HG02884 (cell line): ENCODE measurements at regions not wholly inside any gene's neighbourhood (a gene's known extent, or its start where the extent isn't known, plus 50 kb on each side); places are given as distances from the start of the nearest gene placed in this dataset.
"Not testable (repeated sequence)": the region's sequence is repeated elsewhere in the genome, so short reads cannot be mapped to it uniquely, and the experiment has no call there.

Experiments
- ATAC-seq: cut with Tn5 transposase; IDR thresholded peaks from one replicate; pipeline ENCODE4 v1.9.1; 2021; ENCODE audit warnings: mild to moderate bottlenecking, moderate library complexity; ENCODE audit not compliant: unreplicated experiment

DNA sequence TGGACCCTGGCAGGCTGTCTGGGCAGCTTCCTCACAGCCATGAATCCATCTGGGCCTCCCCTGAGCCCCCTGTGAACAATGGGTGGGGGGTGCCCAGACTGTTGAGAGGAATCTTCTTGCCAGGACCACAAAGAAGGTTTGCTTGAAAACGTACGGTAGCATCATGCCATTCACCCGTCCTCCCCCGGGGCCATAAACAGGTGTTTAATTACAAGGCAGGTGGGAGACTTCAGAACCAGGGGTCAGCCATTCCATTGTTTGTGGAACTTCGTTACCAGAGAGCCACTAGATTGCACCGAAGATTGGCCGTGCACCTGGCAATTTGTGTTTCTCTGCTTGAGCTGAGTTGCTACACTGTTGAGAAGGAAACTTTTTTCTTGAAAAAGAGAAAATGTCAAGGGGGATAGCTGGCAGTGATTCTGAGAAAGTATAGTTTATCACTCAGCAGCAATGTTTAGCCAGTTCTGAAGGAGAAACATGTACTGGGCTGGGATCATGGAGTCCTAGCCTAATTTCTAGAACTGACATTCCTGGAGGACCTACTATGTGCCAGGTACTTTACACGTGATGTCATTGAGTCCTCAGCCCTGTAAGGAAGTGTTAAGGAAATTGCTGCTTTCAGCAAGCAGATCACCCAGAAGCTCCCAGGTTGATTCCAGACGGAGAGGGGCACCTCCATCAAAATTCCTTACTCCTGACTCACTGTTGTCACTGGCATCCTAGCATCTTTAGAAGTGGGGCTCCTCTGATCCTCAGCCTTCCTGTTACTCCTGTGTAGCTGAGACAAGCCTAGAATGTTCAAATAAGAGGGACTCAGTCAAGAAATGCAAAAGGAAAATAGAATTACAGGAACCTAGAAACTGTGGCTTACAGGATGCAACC is 103.8 kb upstream of the UBE2E1 start:
- no peak for ATAC-seq

DNA sequence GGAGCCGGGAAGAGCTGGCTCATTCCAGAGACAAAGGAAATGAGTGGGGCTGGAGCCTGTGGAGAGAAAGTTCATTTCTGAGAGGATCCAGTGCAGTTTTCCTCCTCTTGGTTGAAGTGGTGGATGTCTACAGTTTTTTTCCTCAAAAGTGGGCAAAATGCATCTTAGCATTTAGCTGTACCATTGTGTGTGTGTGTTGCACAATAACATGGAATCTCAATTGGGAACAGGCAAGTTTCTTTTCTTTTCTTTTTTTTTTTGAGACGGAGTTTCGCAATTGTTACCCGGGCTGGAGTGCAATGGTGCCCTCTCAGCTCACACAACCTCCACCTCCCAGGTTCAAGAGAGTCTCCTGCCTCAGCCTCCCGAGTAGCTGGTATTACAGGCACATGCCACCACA is 101.5 kb upstream of the UBE2E1 start:
- ATAC-seq = no peak

DNA sequence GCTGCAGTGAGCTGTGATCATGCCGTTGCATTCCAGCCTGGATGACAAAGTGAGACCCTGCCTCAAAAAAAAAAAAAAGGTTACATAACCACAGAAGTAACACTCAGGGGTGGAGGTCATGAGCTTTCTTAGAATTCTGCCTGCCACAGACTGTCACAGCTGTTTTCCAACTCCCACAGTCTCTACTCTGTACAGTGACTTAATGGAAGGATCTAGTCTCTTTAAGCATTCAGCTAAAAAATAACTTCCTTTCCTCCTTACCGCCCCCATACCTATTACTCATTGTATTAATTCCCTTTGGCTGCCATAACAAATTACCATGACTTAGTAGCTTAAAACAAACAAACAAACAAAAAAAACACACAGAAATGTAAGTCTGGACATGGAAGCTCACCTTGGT is 99.6 kb upstream of the UBE2E1 start:
- no peak for ATAC-seq

DNA sequence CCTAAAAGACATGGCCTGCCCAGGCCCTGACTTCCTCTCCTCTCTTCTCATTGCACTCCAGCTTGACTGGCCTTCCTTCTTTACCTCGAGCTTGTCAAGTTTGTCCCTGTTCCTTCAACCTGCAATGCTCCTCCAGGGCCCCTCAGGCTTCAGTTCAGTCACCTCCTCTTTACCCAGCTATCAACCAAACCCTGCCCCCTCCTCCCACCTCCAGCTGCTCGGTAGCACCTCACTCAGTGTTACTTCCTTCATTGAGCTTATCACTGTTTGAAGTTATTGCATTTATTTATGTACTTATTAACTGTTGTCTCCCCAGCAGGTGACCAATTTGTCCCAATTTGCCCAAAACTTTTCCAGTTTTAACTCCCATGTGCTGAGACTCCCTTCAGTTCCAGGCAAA is 95.8 kb upstream of the UBE2E1 start:
- no peak for ATAC-seq

DNA sequence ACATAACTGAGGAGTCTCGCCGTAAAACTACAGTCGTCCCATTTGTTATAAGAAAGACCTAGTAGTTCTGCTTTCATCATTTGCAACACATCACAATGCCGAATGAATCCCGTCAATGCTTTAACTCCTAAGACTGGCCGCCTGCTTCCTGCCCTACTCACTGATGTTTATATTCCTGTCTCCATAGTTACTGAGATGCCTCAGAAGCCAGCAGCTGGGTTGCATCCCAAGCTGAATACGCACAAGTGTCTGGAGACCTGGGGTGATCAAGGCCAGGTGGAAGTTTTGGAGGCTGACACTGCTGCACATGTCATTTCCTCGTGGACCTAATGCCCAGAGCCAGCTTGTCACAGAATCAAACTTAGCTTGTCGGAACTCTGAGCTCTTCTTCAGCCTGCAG is 95.2 kb upstream of the UBE2E1 start:
- no peak for ATAC-seq

DNA sequence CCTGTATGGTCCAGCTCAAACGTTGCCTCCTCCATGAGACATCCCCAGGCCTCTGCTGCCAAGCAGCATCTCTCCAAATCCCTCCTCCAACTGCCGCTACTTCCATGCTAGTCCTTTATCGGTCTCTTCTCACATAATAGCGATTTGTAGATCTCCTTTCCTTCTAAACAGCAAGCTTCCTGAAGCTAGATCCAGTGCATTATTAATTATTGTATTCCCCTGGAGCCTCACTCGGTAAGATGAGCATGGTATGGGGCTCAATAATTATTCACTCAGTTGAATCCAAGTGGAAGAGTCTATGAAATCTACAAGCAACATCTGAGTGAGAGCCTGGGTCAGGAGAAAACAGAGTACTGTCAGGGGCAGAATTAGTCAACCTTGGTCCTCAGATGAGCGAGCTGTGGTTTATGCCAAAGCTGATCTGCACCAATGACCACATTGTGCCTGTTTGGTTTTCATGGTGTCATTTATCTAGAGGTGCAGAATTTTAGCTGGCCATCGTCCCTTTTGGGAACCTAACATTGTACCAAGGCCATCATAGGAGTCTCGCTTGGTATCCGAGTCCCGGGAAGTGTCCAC is 93.8 kb upstream of the UBE2E1 start:
- peak; percentile 86 for ATAC-seq

DNA sequence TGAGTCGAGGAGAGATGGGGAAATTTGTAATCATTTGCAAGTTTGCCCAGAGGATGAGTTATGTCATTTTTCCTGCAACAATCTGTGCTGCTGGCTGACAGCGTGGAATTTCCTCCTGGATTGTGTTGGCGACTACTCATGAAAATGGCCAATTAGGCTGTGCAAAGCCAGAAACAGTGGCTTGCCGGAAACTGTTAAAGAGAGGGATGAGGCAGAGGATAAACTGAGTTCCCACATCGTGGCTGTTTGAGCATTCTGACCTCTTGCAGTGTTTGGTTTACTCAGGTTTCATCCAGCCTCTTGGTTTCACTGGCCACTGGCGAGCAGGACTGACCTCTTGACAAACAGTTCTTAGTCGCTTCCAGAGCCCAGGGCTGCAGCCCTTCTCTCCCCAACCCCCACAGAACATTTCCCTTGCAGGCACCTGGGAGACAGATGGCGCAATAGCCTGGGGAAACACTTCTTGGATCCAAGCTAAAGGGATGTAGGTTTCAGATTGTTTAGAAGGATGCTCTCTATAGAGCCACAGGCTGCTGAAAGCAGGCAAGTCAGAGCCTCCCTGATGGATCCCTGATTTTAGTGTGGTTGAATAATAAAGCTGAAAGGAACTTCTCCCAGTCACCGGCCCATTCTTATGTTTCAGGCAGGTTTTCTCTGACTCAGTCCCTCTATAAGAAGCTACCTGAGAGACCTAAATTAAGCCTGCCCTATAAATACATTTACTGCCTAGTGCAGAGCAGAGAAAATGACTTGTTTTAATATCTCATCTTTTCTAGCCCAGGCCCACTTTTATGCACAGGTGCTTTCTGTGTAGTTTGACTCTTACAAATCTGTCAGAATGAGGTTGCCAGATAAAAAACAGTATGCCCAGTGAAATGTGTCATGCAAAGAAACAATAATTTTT is 92.8 kb upstream of the UBE2E1 start:
- no peak for ATAC-seq

DNA sequence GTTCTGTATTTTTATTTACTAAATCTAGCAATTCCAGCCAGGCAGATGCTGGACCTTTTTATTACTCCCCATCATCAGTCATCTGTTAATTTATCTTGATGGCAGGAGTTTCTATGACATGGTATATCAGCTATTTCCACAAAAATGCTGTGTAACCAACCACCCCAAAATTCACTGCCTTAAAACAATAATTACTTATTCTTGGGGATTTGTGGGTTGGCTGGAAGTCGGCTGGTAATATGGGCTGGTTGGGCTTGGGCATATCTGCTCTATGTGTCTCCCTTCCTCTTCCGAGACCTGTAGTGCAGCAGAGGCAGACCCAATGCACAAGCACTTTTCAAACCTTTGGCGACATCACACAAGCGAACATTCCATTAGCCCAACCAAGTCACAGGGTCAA is 92.1 kb upstream of the UBE2E1 start:
- ATAC-seq = no peak

DNA sequence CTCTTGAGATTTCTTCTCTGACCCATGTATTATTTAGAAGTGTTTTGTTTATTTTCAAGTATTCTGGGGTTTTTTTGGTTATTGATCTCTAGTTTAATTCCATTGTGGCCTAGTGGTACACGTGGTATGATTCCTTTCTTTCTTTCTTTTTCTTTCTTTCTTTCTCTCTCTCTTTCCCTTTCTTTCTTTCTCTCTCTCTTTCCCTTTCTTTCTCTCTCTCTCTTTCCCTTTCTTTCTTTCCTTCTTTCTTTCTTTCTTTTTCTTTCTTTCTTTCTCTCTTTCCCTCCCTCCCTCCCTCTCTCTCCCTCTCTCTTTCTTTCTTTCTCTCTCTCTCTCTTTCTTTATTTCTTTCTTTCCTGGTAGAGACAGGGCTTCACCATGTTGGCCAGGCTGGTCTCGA is 85.7 kb upstream of the UBE2E1 start:
- no peak for ATAC-seq

DNA sequence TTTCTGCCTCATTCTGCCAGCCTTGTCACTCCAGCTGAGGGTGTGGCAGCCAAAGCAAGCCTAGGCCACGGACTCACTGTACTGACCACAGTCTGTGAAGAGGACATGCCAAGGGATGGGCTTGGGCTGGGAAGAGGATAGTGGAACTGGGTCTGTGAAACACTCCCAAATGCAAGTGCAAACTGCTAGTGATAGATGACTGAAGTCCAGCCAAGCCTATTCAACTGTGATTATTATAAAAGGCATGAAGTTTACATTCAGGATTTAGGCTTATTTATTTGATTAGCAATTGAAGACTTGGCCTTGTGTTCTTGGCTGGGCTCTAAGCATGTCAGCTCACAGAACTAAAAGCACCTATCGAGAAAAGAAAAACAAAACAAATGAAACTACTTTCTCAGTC is 84.9 kb upstream of the UBE2E1 start:
- no peak for ATAC-seq

DNA sequence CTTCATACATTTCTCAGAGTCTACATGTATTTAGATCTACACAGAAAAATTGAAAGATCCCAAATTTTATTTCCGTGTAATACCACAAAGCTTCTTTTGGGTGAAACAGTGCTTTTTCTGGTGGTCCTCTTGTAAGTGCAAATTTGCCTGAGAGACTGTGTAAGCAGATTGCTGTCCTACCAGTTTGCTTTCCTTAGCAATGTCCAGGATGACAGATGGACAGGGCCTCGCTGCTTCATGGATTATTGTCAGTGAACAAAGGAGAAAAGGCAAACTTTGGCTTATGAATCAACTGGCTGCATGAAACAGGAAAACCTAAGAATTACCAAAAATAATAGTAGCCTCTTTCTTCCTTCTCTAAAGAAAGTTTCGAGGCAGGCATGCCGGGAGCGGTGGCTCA is 82.6 kb upstream of the UBE2E1 start:
- no peak for ATAC-seq

DNA sequence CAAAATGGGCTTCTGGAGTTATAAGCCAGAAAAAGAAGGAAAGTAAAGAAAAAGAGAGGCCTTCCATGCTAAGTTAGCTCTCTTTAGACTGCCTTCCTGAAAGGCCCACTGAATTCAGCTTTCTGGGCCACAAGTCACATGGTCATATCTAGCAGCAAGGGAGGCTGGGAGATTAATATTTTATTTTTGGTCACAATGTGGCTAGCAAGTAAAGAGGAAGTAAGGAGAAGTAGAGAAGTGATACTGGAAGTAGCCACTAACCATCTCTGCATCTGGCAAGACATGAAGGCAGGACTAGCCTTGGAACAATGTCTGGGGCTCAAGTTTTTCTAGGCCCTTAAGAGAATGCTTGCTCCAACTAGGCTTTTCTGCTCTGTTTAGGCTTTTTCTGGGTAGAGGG is 81.8 kb upstream of the UBE2E1 start:
- peak; percentile 38 for ATAC-seq

DNA sequence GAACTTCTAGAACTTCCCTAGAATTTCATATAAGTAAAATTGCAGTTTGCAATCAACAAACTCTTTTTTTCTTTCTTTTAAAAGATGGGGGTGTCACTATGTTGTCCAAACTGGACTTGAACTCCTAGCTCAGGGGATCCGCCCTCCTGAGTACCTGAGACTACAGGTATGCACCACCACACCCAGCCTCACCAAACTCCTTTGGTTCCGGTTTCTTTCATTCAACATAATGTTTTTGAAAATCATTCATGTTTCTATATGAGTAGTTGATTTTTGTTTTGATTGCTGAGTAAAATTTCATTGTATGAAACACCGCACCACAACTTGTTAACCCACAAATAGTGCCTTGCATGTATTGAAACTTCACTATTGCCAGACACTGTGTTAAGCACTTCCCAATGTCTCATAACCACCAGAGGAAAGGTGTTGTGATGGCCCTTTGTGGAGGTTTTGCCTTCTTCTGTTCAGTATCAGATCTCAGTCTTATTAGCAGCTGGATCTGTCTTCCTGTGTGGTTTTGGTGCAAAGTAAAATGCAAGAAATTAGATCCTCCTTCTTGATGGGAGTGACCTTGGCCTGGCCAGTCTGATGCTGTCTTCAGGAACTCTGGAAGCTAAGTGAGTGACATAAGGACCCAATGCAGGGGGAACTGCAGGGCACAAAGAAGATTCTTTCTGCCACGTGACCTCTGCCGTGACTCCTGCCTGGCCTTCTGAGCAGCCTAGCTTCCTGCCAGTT is 78.8 kb upstream of the UBE2E1 start:
- peak; percentile 83 for ATAC-seq

DNA sequence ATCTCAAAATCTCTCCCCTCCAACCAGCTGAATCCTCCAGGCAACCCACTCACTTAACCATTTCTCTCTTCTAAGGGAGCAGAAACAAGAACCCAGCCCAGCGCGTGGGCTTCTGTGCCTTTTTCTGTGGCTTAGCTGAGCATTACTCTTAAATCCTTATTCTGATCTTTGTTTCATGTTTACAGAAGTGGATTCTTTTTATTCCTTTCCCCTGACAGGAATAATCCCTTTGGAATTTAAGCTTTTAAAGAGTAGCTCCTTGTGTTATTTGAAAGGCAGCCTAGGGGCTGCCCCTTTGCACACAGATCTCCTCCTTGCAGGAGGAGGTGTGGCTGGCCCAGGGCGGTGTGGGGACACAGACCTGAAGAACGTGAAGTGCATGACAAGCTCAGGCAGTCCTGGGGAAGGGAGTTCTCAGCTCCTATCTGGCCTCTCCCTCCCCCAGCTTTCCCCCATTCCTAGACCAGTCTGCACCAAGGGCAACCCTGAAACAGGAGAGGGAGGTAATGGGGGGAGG is 77.1 kb upstream of the UBE2E1 start:
- no peak for ATAC-seq

DNA sequence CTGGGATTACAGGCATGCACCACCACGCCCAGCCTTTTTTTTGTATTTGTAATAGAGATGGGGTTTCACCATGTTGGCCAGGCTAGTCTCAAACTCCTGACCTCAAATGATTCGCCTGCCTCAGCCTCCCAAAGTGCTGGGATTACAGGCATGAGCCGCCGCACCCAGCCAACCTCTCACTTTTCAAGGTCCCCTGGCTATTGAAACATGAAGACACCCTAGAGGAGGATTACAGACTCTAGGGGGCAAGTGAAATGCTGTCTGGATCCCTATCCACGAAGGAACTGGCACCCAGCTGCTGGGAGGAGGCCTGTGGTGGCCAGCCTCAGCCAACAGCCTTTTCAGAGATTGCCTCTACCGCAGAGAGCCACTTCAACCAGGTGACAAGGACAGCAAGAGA is 76.4 kb upstream of the UBE2E1 start:
- ATAC-seq = not testable (repeated sequence)

DNA sequence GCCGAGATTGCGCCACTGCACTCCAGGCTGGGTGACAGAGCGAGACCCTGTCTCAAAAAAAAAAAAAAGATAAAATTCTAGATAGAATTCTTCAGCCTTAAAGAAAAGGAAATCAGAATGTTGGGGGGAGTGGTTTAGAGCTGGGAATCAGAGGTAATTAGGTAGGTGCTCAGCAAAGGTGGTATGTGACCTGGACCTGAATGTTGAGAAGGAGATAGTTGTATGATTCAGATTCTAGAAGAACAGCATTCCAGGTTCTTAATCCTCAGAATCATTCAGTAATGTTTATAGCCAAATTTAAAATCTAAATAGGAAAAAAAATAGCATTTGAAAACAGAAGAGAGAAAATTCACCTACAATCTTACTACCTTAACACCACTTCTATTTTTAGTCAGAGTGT is 71.3 kb upstream of the UBE2E1 start:
- no peak for ATAC-seq

DNA sequence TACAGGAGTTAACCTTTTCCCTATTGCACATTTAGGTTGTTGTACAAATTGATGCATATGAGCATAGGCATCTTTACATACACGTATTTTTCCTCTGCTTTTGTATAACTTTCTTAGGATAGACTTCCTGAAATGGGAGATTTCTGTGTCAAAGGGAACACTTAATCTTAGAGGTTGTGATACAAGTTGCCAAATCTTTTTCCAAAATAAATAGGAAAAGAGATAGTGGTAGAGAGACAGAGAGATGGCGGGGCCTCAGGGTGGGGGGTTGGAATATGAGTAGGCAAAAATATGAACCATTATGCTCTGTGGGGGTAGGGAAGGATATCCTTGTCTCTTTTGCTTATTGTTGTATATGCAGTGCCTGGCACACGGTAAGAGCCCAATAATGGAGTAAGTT is 70.7 kb upstream of the UBE2E1 start:
- ATAC-seq = no peak

DNA sequence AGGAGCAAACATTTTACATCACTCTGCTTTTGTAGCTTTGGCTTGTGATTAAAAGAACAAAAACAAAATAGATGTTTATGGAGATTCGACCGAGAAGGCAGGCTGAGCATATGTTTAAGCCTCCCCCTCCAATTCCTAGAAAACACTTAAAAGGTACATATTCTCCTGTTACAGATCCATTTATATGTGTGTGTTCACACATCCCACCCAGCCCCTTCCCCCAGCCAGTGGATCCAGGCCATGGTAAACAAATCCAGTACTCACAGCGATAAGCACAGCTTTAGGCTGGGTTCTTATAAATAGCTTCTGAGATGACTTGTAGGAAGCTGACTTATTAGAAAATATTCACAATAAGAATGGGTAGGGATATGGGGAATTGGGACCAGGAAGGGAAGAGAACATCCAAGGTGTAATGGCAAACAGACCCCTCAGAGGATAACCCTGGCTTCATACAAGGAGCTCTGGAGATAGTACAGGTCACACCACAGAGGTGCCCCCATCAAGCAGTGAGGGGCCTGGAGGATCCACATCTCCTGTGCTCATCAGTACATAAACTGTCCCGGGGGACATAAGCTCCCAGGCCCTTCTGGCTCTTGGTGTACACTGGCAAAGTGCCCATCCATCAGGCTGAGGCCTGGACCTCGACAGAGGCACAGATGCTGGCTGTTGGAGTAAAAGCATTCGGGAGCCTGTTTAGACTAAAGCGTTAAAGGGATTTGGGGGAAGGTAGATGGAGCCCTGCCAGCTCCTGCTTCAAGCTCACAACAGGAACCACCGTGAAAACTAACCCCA is 70.0 kb upstream of the UBE2E1 start:
- ATAC-seq = no peak

DNA sequence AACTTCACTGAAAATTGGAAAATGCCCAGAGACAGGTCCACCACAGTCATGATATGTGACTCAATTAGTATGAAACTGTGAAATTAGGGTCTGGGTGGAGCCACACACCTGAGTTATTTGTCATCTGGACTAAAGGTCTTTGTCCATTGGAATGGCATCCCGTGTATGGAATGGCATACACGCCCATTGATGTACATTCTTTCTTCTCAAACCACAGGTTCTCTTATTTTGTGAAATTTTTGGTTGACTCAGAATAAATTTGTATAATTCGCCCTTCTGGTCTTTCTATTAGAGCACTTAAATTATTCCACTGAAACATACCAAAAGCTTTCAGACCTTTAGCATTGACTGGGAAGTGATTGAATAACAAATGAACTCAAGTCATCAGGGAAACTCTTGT is 66.8 kb upstream of the UBE2E1 start:
- ATAC-seq = no peak

DNA sequence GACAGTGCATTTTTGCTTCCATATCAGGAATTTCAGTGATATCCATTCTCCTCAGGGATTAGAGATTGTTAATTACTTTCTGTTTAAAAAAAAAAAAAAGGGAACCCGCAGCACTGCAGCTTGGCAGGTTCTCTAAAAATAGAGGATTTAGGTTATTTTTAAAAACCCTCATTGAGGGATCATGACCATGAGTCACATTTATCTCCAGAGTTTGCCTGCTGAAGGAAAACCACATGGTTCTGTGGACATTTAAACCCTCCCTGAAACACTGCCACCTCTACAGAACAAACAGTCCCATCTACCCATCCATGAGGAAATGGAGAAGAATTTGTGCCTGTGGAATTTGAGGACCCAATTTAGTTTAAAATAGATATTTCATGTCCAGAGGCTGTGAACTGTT is 66.2 kb upstream of the UBE2E1 start:
- ATAC-seq = no peak
